AG04449 (cell line): ENCODE measurements at regions not wholly inside any gene's neighbourhood (a gene's known extent, or its start where the extent isn't known, plus 50 kb on each side); places are given as distances from the start of the nearest gene placed in this dataset.

Experiments
- CTCF ChIA-PET: fragments of 350-600 bp; formaldehyde crosslinking; extraction: SDS; loops from one replicate; lab custom pipeline; 2021; ENCODE audit warnings: antibody characterized with exemption; lab: Yijun Ruan, JAX
- POLR2A ChIA-PET: fragments of 400-600, 350-600 bp; formaldehyde crosslinking; extraction: SDS; loops from one replicate; lab custom pipeline; 2020; ENCODE audit warnings: antibody characterized with exemption, inconsistent platforms; lab: Yijun Ruan, JAX
- DNase-seq: peaks from one replicate; pipeline ENCODE4 v3.0.0-alpha.2; 2010; ENCODE audit warnings: low read depth, low spot score
- H3K4me3 ChIP-seq: 2 replicates; pipeline ENCODE4 v1.5.1; 2011; ENCODE audit warnings: low read depth, mild to moderate bottlenecking, control low read depth, low read length
- CTCF ChIP-seq: IDR thresholded peaks from one replicate; pipeline ENCODE4 v1.5.1; 2011; ENCODE audit warnings: mild to moderate bottlenecking, moderate library complexity, low read length, control low read depth, inconsistent platforms; ENCODE audit not compliant: insufficient read depth; ENCODE audit errors: missing control alignments

- no peak overlapping the region for H3K4me3 ChIP-seq
- CTCF ChIA-PET: no interaction called here
- TF ChIP-seq CTCF: no peak
- POLR2A ChIA-PET: no interaction called here
- DNase-seq: no peak
Measured at GRCh38 chr10:36067748-36068147, 425.7 kb upstream of the FZD8 start.

GRCh38 chr10:36066850-36067249, 424.8 kb upstream of the FZD8 start:
- POLR2A ChIA-PET: no interaction called here

GRCh38 chr10:36066102-36066501, 424.0 kb upstream of the FZD8 start:
- ChIA-PET CTCF (no interaction called here), POLR2A (no interaction called here)
- no peak for TF ChIP-seq CTCF

More at GRCh38 chr10:36066850-36067249, 424.8 kb upstream of the FZD8 start:
- H3K4me3 ChIP-seq: no peak overlapping the region
- CTCF ChIA-PET: no interaction called here
- no peak for TF ChIP-seq CTCF
- no peak for DNase-seq

GRCh38 chr10:36063396-36063795, 421.3 kb upstream of the FZD8 start:
- DNase-seq: no peak
- H3K4me3 ChIP-seq: no peak overlapping the region
- no peak for TF ChIP-seq CTCF
- ChIA-PET POLR2A (no interaction called here), CTCF (no interaction called here)

More at GRCh38 chr10:36066102-36066501, 424.0 kb upstream of the FZD8 start:
- no peak overlapping the region for H3K4me3 ChIP-seq
- DNase-seq: no peak

GRCh38 chr10:36057731-36058130, 415.6 kb upstream of the FZD8 start:
- no peak for DNase-seq
- no peak overlapping the region for H3K4me3 ChIP-seq
- TF ChIP-seq CTCF: no peak
- ChIA-PET POLR2A (no interaction called here), CTCF (no interaction called here)

- ChIA-PET POLR2A (no interaction called here), CTCF (no interaction called here)
- H3K4me3 ChIP-seq: no peak overlapping the region
Measured at GRCh38 chr10:36057180-36057579, 415.1 kb upstream of the FZD8 start.

More at GRCh38 chr10:36057180-36057579, 415.1 kb upstream of the FZD8 start:
- TF ChIP-seq CTCF: no peak
- peak; percentile 16 for DNase-seq
